GM12878 (cell line): ENCODE measurements at regions not wholly inside any gene's neighbourhood (a gene's known extent, or its start where the extent isn't known, plus 50 kb on each side); places are given as distances from the start of the nearest gene placed in this dataset.

ENCODE experiments used
- BMI1 ChIP-seq: fragments of 450-650 bp; IDR thresholded peaks from 2 replicates; pipeline ENCODE4 v1.6.1; 2016; ENCODE audit warnings: mild to moderate bottlenecking, moderate library complexity, borderline replicate concordance
- CEBPZ ChIP-seq: fragments of 150-350 bp; IDR thresholded peaks from 2 replicates; pipeline ENCODE4 v1.6.1; 2016; ENCODE audit warnings: low read depth, low read length
- EGR1 ChIP-seq, 2 experiments: IDR thresholded peaks; 1 replicate in 1 of 2; 2 replicates in 1 of 2; pipeline ENCODE4 v1.6.1; 2011 to 2012; ENCODE audit warnings: low read depth in 2 of 2, low read length in 2 of 2, borderline replicate concordance in 1 of 2, mild to moderate bottlenecking in 1 of 2, moderate library complexity in 1 of 2
- ESRRA ChIP-seq: IDR thresholded peaks from 2 replicates; pipeline ENCODE4 v1.6.1; 2012; ENCODE audit warnings: mild to moderate bottlenecking, low read length, improper control_type of control experiment
- GATAD2B ChIP-seq: fragments of 450-650 bp; conservative IDR thresholded peaks from 2 replicates; pipeline ENCODE4 v1.6.1; 2017; ENCODE audit warnings: low read depth, mild to moderate bottlenecking, moderate library complexity
- HDAC6 ChIP-seq: fragments of 200-600 bp; sonication (generic); IDR thresholded peaks from one replicate; pipeline ENCODE4 v1.8.0; 2017; ENCODE audit warnings: antibody characterized with exemption; ENCODE audit not compliant: unreplicated experiment
- IKZF2 ChIP-seq, 2 experiments: fragments of 450-650 bp; IDR thresholded peaks; 2 replicates each; pipeline ENCODE4 v1.6.1; 2017; ENCODE audit warnings: mild to moderate bottlenecking in 2 of 2, moderate library complexity in 2 of 2
- KDM1A ChIP-seq: fragments of 200-600 bp; sonication (generic); IDR thresholded peaks from 2 replicates; pipeline ENCODE4 v1.6.1; 2016; ENCODE audit warnings: borderline replicate concordance
- SP1 ChIP-seq: IDR thresholded peaks from one replicate; pipeline ENCODE4 v1.6.1; 2011; ENCODE audit warnings: low read depth, low read length
- ZNF207 ChIP-seq: fragments of 450-650 bp; IDR thresholded peaks from 2 replicates; pipeline ENCODE4 v1.6.1; 2014; ENCODE audit warnings: antibody characterized with exemption, mild to moderate bottlenecking, borderline replicate concordance

DNA sequence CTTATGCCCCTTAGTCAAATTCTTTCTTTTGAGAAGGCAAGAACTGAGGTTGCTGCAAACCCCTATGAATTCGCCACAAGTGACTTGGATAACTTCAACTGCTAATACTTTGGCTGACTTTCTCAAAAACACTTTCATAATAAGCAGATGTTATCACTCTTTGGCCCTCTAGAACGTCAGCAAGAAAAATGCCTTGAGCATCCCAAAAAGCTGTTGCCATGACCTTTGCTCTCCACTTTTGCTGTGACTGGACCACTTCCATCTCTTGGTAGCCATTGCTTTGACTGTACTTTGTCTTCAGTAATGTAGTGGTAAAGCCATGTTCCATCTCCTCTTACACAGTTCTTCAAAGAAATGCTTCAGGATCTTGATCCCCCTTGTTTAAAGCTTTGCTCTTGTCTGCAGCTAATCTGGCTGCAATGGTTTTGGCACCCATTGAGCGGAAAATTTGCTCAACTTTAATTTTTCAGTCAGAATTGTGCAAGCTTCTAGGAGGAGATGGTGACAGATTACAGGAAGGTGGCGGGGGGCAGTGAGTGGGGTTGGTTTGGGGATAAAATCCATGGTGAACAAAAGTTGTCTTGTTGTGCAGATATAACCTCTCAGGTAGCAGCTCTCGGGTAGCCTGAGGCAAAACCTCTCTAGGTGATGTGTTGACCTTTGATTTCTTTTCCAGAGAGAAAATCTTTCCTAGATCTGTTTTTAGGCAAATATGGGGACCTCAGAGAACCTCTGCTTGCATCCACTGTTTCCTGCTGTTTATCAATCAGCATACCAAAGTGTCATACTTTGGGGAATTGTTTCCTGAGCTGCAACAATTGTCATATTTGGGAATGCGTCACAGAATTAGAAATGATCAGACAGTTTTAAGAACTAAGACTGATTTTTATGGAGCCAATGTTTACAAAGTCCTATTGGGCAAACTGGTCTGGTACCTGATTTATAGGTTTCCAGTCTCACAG is 83.6 kb downstream of the CCR1 start (continued):
- TF ChIP-seq IKZF2 (IDR thresholded peaks at IDR 0.05) = no peak
- no peak for TF ChIP-seq BMI1
- TF ChIP-seq KDM1A = no peak
- TF ChIP-seq GATAD2B = no peak
- no peak for TF ChIP-seq SP1
- no peak for TF ChIP-seq CEBPZ
- TF ChIP-seq ESRRA = no peak
- no peak for TF ChIP-seq HDAC6
- TF ChIP-seq EGR1 (IDR thresholded peaks at IDR 0.05; ENCODE audit: borderline replicate concordance in 1 of 2, low read depth in 2 of 2, low read length in 2 of 2) = no peak
- TF ChIP-seq ZNF207 = no peak
